Nucleus accumbens (tissue), 56 donors: ENCODE measurements at regions not wholly inside any gene's neighbourhood (a gene's known extent, or its start where the extent isn't known, plus 50 kb on each side); places are given as distances from the start of the nearest gene placed in this dataset.
A peak's percentile ranks its signal among the peaks of the same experiment; 100 is the strongest.
"Not testable (repeated sequence)": the region's sequence is repeated elsewhere in the genome, so short reads cannot be mapped to it uniquely, and the experiment has no call there.

Experiments used
- DNase-seq, 56 donors: peaks; one replicate each; lab custom pipeline; 2025; lab: John Stamatoyannopoulos, UW

GRCh38 chr5:121426153-121426552 is 425.5 kb upstream of the FTMT start:
- DNase-seq = no peak

GRCh38 chr5:121429761-121430160 is 421.9 kb upstream of the FTMT start:
- DNase-seq = no peak

DNA sequence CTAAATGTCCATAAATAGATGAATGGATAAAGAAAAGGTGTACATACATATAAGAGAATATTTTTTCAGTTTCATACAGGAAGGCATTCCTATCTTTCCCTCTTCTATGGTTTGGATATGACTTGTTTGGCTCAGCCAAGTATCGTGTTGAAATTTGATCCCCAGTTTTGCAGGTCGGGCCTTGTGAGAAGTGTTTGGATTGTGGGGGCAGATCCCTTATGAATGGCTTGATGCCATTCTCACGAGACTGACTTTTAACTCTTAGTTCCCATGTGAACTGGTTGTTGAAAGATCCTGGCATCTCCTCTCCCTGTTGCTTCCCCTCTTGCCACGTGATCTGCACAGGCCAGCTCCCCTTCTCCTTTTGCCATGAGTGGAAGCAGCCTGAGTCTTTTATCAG is 421.1 kb upstream of the FTMT start:
- no peak for DNase-seq

DNA sequence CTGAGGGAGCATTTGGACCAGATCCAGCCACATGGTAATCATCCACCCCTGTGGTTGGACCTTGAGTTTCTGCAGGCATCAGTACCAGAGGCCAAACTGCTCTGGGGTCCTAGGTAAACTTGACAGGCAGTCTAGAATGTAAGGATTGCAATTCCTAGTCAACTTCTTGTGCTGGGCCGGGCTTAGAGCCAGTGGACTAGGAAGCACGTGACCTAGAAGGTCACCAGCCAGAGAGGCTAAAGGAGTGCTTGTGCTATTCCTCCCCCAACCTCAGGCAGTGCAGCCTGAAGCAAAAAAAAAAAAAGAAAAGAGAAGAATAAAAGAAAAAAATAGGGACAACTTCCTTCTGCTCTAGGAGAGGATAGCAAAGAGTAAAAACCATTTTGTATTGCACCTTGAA is 406.2 kb upstream of the FTMT start:
- DNase-seq = no peak

DNA sequence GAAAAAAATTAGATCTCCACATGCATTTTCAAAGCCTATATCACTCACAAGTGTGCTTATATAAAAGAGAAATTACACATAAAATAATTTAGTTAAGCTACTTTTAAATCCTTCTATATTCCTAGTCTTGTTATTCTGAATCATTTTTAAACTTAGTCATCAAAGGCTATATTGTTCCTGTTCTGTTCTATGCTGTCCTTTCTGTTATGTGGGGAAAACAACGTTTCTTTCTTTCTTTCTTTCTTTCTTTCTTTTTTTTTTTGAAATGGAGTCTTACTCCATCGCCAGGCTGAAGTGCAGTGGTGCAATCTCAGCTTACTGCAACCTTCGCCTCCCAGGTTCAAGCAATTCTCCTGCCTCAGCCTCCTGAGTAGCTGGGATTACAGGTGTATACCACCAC is 389.2 kb upstream of the FTMT start:
- no peak for DNase-seq

DNA sequence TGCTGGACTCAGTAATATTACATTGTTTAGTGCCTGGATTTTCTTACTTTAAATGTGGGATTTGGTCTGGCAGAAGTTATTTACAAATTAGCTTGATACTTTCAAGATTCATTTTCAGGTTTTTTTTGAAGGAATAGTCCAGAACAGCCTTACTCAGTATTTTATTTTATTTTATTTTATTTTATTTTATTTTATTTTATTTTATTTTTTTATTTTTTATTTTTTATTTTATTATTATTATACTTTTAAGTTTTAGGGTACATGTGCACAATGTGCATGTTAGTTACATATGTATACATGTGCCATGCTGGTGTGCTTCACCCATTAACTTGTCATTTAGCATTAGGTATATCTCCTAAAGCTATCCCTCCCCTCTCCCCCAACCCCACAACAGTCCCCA is 380.5 kb upstream of the FTMT start:
- DNase-seq = not testable (repeated sequence)

- DNase-seq = no peak
These were observed 373.0 kb upstream of the FTMT start for GRCh38 chr5:121478636-121479035.

- no peak for DNase-seq
These were observed 372.3 kb upstream of the FTMT start for GRCh38 chr5:121479337-121479736.

- DNase-seq = no peak
These were observed 366.4 kb upstream of the FTMT start for GRCh38 chr5:121485281-121485680.

DNA sequence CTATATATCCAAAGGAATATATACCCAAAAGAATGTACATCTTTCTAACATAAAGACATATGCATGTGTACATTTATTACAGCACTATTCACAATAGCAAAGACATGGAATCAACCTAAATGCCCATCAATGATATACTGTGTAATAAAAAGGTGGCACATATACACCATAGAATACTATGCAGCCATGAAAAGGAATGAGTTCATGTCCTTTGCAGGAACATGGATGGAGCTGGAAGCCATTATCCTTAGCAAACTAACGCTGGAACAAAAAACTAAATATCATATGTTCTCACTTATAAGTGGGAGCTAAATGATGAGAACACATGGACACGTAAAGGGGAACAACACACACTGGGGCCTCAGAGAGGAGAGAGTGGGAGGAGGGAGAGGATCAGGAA is 365.7 kb upstream of the FTMT start:
- DNase-seq = not testable (repeated sequence)

GRCh38 chr5:121489972-121490371 is 361.7 kb upstream of the FTMT start:
- DNase-seq = no peak

GRCh38 chr5:121497176-121497575 is 354.5 kb upstream of the FTMT start:
- no peak for DNase-seq

DNA sequence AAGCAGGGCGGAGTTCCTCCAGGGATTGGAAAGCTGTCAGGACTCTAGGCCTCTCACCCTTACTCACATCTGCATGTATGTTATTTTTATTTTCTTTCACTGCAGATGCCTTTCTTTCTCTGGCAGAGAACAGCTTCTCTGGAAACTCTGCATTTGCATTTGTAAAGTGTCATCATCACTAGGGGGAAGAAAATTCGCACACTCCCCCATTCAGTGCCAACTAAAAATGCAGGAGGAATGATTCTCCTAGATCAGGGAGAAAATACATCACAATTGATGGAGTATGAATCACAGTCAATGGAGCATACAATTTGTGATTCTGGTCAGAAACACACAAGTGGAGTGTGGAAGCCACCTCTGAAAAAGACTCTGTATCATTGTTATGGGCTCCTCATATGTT is 351.4 kb upstream of the FTMT start:
- peak in 1 of 56 donors; percentile 0 for DNase-seq

DNA sequence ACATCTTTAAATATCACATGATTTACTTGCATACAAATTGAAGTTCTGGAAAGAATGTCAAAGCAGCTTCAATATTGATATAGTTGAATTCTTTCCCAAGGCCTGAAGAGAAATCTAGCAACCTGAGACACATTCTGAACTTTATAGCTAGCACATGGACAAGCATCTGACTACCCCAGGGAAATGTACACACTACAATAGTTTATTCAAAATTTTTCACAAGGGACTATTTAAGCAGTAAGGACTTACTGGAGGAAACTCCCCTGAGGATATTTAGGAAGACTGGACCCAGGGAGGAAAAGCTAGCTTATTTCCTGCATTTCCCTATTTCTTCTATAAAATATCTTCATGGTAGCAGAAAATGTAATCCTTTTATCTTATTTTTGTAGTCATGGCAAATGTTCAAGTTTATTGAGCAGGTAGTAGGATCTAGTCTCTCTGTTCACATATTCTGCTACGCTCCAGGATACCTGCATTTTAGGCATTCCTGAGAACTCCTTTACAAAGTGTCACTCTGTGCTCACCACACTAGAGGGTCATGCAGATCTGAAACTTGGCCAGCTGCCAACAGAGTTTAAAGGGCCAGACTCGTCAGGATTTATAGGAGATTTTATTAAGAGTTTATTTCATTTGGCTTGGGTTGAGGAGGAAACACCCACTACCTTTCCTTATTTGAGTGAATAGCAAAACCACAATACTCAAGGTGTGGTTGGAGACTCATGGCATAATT is 348.4 kb upstream of the FTMT start:
- peak in 13 of 56 donors; percentile 0 to 28 (median 7) for DNase-seq

GRCh38 chr5:121516997-121517396 is 334.7 kb upstream of the FTMT start:
- DNase-seq = no peak

DNA sequence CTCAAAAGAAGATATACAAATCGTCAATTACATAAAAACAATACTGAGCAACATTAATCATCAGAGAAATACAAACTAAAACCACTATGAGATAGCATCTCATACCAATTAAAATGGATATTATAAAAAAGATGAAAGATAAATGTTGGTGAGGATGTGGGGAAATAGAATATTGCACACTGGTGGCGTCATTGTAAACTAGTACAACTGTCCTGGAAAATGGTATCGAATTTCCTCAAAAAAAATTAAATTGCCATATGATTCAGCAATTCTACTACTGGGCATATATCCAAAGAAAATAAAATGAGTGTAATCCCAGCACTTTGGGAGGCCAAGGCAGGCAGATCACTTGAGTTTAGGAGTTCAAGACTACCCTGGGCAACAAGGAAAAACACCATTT is 326.0 kb upstream of the FTMT start:
- DNase-seq = no peak

- DNase-seq = no peak
These were observed 324.8 kb upstream of the FTMT start for GRCh38 chr5:121526908-121527307.

DNA sequence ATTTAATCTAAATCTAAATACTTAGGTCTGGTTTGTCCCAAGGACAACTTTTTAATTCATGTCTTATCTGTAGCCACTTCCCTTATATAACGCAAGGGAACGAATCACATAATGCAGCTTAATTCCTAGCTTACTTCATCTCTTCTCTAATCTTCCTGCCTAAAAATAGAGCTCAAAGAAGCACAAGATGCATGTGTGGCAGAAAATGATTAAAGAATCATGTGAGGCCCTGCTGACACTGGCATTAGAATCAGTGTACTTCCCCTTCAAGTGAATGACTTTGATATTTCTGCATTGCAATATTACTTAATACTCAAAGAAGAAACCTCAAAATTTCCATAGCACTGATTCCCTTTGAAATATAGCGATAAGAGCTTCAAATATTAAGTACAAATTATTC is 317.9 kb upstream of the FTMT start:
- no peak for DNase-seq

GRCh38 chr5:121550989-121551388 is 300.7 kb upstream of the FTMT start:
- DNase-seq = no peak

GRCh38 chr5:121559832-121560231 is 291.9 kb upstream of the FTMT start:
- no peak for DNase-seq

- no peak for DNase-seq
These were observed 279.6 kb upstream of the FTMT start for GRCh38 chr5:121572061-121572460.

DNA sequence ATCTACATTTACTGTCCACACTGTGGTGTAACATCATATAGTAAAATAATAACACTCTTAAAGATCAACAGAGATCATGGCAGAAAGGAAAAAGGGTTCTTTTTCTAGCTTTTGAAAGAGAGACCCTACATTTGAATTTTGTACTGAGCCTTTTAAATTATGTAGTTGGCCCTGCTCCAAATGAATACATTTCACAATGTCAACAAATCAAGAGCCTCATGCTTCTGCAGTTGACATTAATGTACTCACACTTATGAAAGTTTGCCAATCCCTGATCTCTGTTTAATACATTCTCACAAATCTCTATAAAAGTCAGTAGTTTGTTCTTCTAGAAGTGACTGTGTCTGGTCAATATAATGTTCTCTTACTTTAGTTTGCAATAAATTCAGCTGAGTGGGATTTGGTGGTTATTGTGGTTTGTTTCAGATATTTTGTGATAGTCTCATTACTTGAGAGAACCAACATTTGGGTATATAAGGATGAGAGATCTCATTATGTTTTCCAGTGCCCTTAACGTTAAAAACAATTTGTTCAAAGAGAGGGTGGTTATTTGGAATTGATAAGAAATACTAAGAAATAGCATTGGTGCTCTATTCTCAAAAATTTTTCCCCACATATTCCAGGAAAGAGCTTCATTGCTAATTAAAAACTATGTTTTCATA is 277.8 kb upstream of the FTMT start:
- DNase-seq = no peak
